NCI-H146 (cell line): ENCODE measurements at regions not wholly inside any gene's neighbourhood (a gene's known extent, or its start where the extent isn't known, plus 50 kb on each side); places are given as distances from the start of the nearest gene placed in this dataset.
"Not testable (repeated sequence)": the region's sequence is repeated elsewhere in the genome, so short reads cannot be mapped to it uniquely, and the experiment has no call there.

Experiments
- DNase-seq: peaks from one replicate; lab custom pipeline; 2025; lab: John Stamatoyannopoulos, UW

DNA sequence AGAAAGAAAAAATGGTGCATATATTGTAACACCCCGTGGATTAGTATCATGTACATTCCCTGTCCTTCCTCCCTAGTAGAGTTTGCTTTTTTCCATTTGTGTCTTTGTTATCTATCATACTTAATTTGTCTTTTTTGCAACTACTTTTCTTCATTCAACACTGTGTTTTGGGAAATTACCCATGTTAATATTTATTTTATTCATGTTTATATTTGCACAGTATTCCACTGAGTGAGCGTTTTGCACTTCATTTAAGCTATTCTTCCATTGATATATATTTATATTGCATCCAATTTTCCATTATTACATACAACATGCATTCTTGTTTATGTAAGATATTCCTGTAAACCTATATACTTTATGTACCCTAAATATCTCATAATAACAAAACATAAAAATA lies 57.6 kb upstream of the FAM171A1 start:
- no peak for DNase-seq

DNA sequence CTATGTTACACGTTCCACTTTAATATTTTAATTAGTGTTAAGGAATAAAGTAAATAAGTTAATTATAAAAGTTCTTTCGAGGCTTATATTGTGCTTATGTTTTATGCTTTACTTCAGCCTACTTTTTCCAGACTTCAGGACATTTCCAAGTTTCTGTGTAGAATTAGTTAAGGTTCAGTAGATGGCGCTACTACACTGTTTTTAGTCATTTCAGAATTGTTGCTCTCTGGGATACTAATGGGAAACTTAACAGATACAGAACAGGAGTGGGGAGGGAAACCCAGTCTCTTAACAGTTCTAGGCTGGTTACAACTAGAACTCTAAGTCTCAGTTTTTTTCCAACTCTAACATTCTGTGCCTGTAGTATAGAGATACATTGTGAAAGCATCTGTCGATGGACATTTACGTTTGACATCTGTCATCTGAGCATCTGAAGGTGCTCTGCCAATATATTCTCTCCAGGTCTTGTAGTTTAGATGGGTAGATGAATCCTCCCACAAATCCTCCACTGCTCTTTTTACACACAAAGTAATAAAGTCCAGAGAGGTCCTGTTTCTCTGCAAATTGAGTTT lies 56.8 kb upstream of the FAM171A1 start:
- peak; percentile 46 for DNase-seq

DNA sequence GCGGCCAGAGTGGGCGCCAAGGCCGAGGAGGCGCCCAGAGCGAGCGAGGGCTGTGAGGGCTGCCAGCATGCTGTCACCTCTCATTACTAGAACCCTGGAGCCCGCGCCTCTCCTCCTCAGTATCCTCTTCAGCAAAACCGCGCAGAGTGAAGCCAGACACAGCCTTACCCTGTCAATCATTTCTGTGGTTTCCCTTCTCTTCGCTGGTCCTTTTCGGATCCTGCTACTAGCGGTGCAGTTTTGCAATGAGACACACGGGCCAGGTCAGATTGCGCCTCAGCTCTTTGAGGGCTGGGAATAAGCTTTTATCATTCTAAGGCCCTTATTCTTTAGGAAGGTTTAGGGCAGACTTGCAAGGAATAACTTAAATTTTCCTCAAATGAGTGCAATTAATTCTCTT lies 55.5 kb upstream of the FAM171A1 start:
- peak; percentile 20 for DNase-seq

DNA sequence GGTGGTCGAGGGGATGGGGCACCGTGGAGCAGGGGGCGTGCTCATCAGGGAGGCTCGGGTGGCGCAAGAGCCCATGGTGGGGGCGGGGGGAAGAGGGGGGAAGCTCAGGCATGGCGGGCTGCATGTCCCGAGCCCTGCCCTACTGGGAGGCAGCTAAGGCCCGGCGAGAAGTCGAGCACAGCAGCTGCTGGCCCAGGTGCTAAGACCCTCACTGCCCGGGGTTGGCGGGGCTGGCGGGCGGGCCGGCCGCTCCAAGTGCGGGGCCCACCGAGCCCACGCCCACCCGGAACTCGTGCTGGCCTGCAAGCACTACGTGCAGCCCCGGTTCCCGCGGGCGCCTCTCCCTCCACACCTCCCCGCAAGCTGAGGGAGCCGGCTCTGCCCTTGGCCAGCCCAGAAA lies 55.0 kb upstream of the FAM171A1 start:
- DNase-seq: no peak

DNA sequence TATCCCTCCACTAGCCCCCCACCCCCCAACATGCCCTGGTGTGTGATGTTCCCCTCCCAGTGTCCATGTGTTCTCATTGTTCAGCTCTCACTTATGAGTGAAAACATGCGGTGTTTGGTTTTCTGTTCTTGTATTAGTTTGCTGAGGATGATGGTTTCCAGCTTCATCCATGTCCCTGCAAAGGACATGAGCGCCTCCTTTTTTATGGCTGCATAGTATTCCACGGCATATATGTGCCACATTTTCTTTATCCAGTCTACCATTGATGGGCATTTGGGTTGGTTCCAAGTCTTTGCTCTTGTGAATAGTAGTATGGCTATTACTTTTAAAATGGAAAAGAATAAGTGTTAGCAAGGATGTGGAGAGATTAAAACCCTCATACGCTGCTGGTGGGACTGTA lies 50.8 kb upstream of the FAM171A1 start:
- not testable (repeated sequence) for DNase-seq
